Activated T-helper 17 cell treated with anti-CD3 and anti-CD28 coated beads, Interleukin-2, amount 50 U/mL, for 72 hours (primary cell): ENCODE measurements at regions not wholly inside any gene's neighbourhood (a gene's known extent, or its start where the extent isn't known, plus 50 kb on each side); places are given as distances from the start of the nearest gene placed in this dataset.

Experiments used
- ATAC-seq: fragments of 150-1000 bp; cut with Tn5 transposase; replicated peaks from 2 replicates; pipeline ENCODE4 v1.10.0; 2021; ENCODE audit warnings: mild to moderate bottlenecking, moderate library complexity
- H3K27ac Mint-ChIP-seq: one replicate; pipeline ENCODE4 v1.8.0; 2022; ENCODE audit warnings: mixed read lengths
- H3K27me3 Mint-ChIP-seq: one replicate; pipeline ENCODE4 v1.8.0; 2022; ENCODE audit warnings: mixed read lengths
- H3K36me3 Mint-ChIP-seq: one replicate; pipeline ENCODE4 v1.8.0; 2022; ENCODE audit warnings: low read depth, mild to moderate bottlenecking, mixed read lengths
- H3K4me1 Mint-ChIP-seq: one replicate; pipeline ENCODE4 v1.8.0; 2022; ENCODE audit warnings: mixed read lengths
- H3K4me3 Mint-ChIP-seq: one replicate; pipeline ENCODE4 v1.8.0; 2022; ENCODE audit warnings: mild to moderate bottlenecking, mixed read lengths
- H3K9me3 Mint-ChIP-seq: one replicate; pipeline ENCODE4 v1.8.0; 2022; ENCODE audit warnings: mixed read lengths

DNA sequence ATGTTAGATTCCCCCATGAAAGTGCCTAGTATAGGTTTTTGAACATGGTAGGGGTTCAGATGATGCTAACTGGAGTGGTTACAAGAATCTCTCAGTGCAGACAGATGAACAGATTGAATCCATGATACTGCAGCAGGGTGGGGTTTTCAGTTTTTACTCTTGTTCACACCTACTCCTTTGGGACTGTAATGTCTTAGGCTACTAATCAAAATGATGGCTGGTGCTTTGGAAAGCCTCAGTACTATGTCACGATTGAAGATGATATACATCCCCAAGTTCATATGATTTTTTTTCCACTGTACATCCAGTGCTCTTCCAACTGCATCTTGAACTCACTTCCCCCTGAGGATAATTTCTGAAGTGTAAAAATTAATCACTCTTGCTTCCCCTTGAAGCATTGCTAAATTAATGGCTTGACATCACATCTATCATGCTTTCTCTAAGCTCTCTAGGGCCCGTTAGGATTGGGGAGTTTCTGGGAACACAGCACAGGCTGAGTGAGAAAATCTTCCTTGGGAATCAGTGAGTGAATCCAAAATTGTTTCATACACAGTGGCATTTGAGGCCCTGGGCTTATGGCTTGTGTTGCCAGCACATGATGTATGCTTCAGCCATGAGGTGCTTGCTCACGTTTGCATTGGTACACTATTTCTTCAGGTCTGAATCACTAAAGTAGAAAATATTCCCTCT lies 115.0 kb upstream of the TPRG1 start:
- no peak overlapping the region for H3K27ac Mint-ChIP-seq
- H3K36me3 Mint-ChIP-seq = no peaks in the 10 kb centered on the region
- H3K4me3 Mint-ChIP-seq = no peak overlapping the region
- no peaks in the 10 kb centered on the region for H3K4me1 Mint-ChIP-seq
- ATAC-seq = no peak
- H3K9me3 Mint-ChIP-seq = peaks cover 9% of the 10 kb centered on the region
- H3K27me3 Mint-ChIP-seq = no peaks in the 10 kb centered on the region

- H3K4me1 Mint-ChIP-seq = no peaks in the 10 kb centered on the region
- no peak overlapping the region for H3K4me3 Mint-ChIP-seq
- no peaks in the 10 kb centered on the region for H3K27me3 Mint-ChIP-seq
- peaks cover 12% of the 10 kb centered on the region for H3K9me3 Mint-ChIP-seq
- ATAC-seq = no peak
- H3K27ac Mint-ChIP-seq = no peak overlapping the region
- H3K36me3 Mint-ChIP-seq = no peaks in the 10 kb centered on the region
These were observed 114.4 kb upstream of the TPRG1 start for GRCh38 chr3:189057369-189057768.

GRCh38 chr3:189058071-189058470 lies 113.7 kb upstream of the TPRG1 start:
- Mint-ChIP-seq H3K36me3 (no peaks in the 10 kb centered on the region), H3K27ac (no peak overlapping the region), H3K9me3 (peaks cover 12% of the 10 kb centered on the region), H3K27me3 (no peaks in the 10 kb centered on the region), H3K4me1 (no peaks in the 10 kb centered on the region), H3K4me3 (no peak overlapping the region)
- no peak for ATAC-seq

DNA sequence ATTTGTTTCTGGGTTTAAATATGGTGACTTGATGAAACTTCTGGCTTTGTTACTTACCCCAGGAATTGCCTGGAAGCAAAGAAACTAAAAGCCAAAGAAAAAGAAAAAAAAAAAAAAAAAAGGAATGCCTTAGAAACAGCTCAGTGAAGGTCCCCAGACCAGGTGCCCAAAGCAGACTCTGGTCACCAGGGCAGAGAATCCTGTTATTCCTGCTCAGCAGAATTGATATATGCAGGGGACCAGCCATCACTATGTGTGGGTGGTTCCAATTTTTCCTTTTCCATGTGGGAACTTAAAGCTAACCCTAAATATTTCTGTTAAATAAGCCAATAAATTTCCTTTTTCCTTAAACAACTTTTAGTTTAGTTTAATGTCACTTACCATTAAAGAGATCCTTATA lies 100.8 kb upstream of the TPRG1 start:
- Mint-ChIP-seq H3K9me3 (no peaks in the 10 kb centered on the region), H3K36me3 (no peaks in the 10 kb centered on the region), H3K4me1 (peaks cover 5% of the 10 kb centered on the region), H3K27ac (no peak overlapping the region), H3K27me3 (no peaks in the 10 kb centered on the region), H3K4me3 (no peak overlapping the region)
- ATAC-seq = no peak

- peaks cover 5% of the 10 kb centered on the region for H3K4me1 Mint-ChIP-seq
- H3K9me3 Mint-ChIP-seq = no peaks in the 10 kb centered on the region
- no peaks in the 10 kb centered on the region for H3K36me3 Mint-ChIP-seq
- H3K4me3 Mint-ChIP-seq = no peak overlapping the region
- peak; percentile 100 for ATAC-seq
- no peak overlapping the region for H3K27ac Mint-ChIP-seq
- H3K27me3 Mint-ChIP-seq = no peaks in the 10 kb centered on the region
These were observed 100.3 kb upstream of the TPRG1 start for GRCh38 chr3:189071446-189071845.

DNA sequence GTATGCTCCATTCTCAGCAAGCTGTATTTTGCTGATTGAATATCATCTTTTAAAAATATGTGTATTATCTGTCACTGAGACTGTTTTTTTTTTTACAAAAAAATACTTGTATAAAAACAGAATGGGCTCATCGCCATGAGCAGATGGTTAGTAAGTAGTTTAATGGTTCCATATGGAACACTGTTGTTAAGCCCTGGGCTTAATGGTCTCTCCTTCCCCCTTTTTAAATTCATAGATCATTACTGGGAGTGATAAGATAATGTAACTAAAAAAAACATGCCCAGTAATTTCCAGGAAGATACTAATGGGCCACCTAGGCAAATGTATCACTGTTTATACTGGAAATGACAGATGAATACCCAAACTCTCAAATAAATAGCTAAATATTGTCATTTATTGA lies 95.3 kb upstream of the TPRG1 start:
- H3K4me1 Mint-ChIP-seq = peaks cover 1% of the 10 kb centered on the region
- H3K4me3 Mint-ChIP-seq = no peak overlapping the region
- ATAC-seq = no peak
- no peaks in the 10 kb centered on the region for H3K9me3 Mint-ChIP-seq
- H3K27ac Mint-ChIP-seq = no peak overlapping the region
- H3K36me3 Mint-ChIP-seq = no peaks in the 10 kb centered on the region
- H3K27me3 Mint-ChIP-seq = peaks cover 3% of the 10 kb centered on the region

DNA sequence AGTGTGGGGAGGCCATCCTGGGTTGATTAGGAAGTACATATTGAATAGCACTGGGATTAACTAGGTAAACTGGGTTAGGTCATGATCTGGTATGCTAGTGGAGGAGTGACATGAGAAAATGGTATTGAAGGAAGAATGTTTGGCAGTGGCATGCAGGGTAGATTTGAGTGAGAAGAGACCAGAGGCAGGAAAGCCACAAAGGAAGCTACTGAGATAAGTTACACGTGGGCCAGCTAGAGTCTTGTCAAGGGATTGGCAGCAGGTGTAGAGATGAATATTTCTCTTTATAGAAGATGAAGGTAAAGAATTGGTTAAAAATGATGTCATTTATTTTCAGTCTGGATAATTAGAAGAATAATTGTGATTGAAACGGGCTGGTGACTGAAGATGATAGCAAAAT lies 91.0 kb upstream of the TPRG1 start:
- no peak overlapping the region for H3K4me3 Mint-ChIP-seq
- no peak for ATAC-seq
- H3K9me3 Mint-ChIP-seq = no peaks in the 10 kb centered on the region
- no peaks in the 10 kb centered on the region for H3K4me1 Mint-ChIP-seq
- H3K36me3 Mint-ChIP-seq = no peaks in the 10 kb centered on the region
- peaks cover 3% of the 10 kb centered on the region for H3K27me3 Mint-ChIP-seq
- H3K27ac Mint-ChIP-seq = no peak overlapping the region

DNA sequence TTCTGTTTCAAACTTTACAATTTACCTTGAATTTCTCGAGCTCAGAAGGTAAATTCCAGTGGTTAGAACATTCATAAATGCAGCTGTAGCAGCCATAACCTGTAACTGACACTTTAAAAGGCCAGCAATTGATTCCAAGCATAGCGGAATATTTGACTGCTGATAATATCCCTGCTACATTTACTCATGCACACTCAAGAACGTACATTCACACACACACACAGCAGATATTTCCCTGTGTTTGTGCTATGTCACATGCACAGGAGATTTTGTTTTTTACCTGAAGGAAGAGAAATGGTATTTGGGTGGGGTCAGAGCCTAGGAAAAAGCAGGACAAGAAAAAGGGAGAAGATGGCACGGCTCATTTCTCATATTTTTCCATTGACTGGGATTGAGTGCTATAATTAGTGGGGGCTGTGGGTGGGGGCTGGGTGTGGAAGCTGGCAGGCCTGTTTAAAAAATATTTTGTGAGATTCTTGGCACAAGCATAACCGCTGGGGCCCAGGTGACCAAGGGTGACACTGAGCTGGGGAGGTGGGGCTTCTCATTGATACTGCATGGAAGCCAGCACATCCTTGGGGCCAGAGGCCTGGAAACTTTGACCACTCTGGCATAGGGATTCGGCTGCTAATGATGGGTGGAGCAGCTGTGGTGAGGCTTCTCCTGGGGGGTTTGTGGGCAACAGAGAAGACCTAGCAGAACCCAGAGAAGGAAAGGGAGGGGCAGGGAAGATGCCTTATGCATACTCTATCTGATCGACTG lies 88.9 kb upstream of the TPRG1 start:
- H3K4me3 Mint-ChIP-seq = no peak overlapping the region
- no peaks in the 10 kb centered on the region for H3K36me3 Mint-ChIP-seq
- ATAC-seq = no peak
- H3K4me1 Mint-ChIP-seq = no peaks in the 10 kb centered on the region
- H3K27ac Mint-ChIP-seq = no peak overlapping the region
- no peaks in the 10 kb centered on the region for H3K9me3 Mint-ChIP-seq
- peaks cover 3% of the 10 kb centered on the region for H3K27me3 Mint-ChIP-seq

- H3K27me3 Mint-ChIP-seq = no peaks in the 10 kb centered on the region
- no peak overlapping the region for H3K4me3 Mint-ChIP-seq
- H3K4me1 Mint-ChIP-seq = no peaks in the 10 kb centered on the region
- no peak overlapping the region for H3K27ac Mint-ChIP-seq
- no peaks in the 10 kb centered on the region for H3K9me3 Mint-ChIP-seq
- no peak for ATAC-seq
- no peaks in the 10 kb centered on the region for H3K36me3 Mint-ChIP-seq
These were observed 87.2 kb upstream of the TPRG1 start for GRCh38 chr3:189084620-189085019.

DNA sequence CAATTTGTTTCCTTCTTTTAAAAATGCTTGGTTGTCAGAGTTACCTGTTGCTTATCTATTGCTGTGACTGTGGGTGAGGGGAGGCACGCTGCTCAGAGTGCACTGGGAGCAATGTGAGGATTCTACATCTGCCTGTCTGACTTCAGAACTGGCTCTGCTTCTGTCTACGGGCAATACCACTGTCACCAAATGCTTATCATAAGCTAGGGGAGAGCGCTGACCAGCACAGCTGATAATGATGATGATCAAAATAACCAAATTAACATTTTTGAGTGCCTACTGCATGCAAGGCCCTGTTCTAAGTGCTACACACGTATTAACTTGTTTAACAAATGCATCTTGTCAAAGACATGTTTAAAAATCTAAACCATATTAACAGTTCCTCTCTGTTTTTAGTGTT lies 79.2 kb upstream of the TPRG1 start:
- no peaks in the 10 kb centered on the region for H3K36me3 Mint-ChIP-seq

DNA sequence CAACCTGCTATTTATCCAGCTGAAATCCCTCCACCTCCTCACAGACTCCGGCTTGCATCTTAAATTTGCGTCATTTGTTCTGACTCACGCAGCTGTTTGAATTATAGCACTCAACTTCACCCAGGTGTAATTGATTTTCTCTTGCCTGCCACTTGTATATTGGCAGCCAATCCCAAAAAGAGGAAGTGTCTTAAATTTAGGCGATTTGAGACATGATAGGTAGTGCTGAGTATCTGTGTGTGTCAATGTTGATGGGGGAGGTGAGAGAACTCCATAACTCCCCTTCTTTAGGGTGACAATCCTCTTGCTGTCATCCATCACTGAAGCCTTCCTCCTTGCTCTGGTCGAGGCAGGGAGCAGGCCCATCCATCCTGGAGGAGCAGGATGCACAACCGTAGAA lies 77.2 kb upstream of the TPRG1 start:
- Mint-ChIP-seq H3K27me3 (peaks cover 8% of the 10 kb centered on the region), H3K27ac (no peak overlapping the region), H3K36me3 (no peaks in the 10 kb centered on the region), H3K4me1 (no peaks in the 10 kb centered on the region), H3K4me3 (no peak overlapping the region), H3K9me3 (no peaks in the 10 kb centered on the region)
- no peak for ATAC-seq

More for the DNA sequence above, 79.2 kb upstream of the TPRG1 start:
- no peaks in the 10 kb centered on the region for H3K9me3 Mint-ChIP-seq
- H3K27ac Mint-ChIP-seq = no peak overlapping the region
- peaks cover 3% of the 10 kb centered on the region for H3K27me3 Mint-ChIP-seq
- ATAC-seq = no peak
- H3K4me3 Mint-ChIP-seq = no peak overlapping the region
- no peaks in the 10 kb centered on the region for H3K4me1 Mint-ChIP-seq

- H3K9me3 Mint-ChIP-seq = no peaks in the 10 kb centered on the region
- no peak overlapping the region for H3K4me3 Mint-ChIP-seq
- ATAC-seq = no peak
- peaks cover 8% of the 10 kb centered on the region for H3K27me3 Mint-ChIP-seq
- H3K27ac Mint-ChIP-seq = no peak overlapping the region
- H3K36me3 Mint-ChIP-seq = no peaks in the 10 kb centered on the region
- H3K4me1 Mint-ChIP-seq = no peaks in the 10 kb centered on the region
These were observed 75.7 kb upstream of the TPRG1 start for GRCh38 chr3:189096092-189096491.

DNA sequence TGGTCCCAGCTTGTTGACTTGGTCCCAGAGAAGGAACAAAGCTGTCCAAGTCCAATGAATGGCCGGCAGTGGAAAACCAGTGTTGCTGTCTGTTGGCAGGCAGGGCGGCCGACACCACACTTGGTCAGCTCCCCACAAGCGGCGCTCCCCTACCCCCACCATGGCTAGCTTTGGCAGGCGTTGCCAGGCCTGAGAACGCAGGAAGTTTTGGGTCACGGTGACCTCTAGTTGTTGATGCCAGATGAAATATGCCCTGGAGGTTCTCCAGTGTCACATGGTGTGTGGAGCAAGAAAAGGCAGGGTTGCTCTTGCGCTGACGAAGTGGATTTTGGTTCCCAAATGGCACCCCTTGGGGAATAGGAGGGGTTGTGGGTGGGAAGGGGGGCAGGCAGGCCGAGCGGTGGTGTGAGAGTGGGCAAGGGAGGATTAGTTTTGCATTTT lies 72.7 kb upstream of the TPRG1 start:
- ATAC-seq = no peak
- no peaks in the 10 kb centered on the region for H3K4me1 Mint-ChIP-seq
- H3K27me3 Mint-ChIP-seq = peaks cover 5% of the 10 kb centered on the region
- H3K36me3 Mint-ChIP-seq = no peaks in the 10 kb centered on the region
- no peak overlapping the region for H3K4me3 Mint-ChIP-seq
- H3K9me3 Mint-ChIP-seq = no peaks in the 10 kb centered on the region
- no peak overlapping the region for H3K27ac Mint-ChIP-seq

- Mint-ChIP-seq H3K27me3 (peaks cover 5% of the 10 kb centered on the region), H3K4me1 (no peaks in the 10 kb centered on the region), H3K36me3 (no peaks in the 10 kb centered on the region), H3K9me3 (no peaks in the 10 kb centered on the region), H3K4me3 (no peak overlapping the region), H3K27ac (no peak overlapping the region)
- ATAC-seq = no peak
These were observed 72.1 kb upstream of the TPRG1 start for GRCh38 chr3:189099505-189100290.

- no peak overlapping the region for H3K4me3 Mint-ChIP-seq
- no peaks in the 10 kb centered on the region for H3K36me3 Mint-ChIP-seq
- H3K27ac Mint-ChIP-seq = no peak overlapping the region
- H3K4me1 Mint-ChIP-seq = no peaks in the 10 kb centered on the region
- no peak for ATAC-seq
- no peaks in the 10 kb centered on the region for H3K9me3 Mint-ChIP-seq
- peaks cover 5% of the 10 kb centered on the region for H3K27me3 Mint-ChIP-seq
These were observed 70.9 kb upstream of the TPRG1 start for GRCh38 chr3:189100866-189101265.
